ENCODE measurements at regions not wholly inside any gene's neighbourhood (a gene's known extent, or its start where the extent isn't known, plus 50 kb on each side); places are given as distances from the start of the nearest gene placed in this dataset.

DNA sequence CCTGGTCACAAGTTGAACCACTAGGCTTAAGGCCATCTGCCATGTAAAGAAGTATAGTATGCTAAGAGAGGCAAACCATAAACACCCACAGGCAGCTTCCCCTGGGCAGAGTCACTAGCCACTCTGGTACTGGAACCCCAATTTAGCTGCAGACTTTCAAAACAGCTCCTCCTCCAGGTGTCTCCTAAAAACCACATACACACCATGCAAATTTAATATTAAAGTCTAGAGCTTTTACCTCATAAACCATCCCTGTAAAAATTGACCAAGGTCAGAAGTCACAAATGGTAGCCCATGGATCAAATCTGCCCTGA lies 99.1 kb upstream of the STT3B start:
- TF ChIP-seq, protein P1, sequence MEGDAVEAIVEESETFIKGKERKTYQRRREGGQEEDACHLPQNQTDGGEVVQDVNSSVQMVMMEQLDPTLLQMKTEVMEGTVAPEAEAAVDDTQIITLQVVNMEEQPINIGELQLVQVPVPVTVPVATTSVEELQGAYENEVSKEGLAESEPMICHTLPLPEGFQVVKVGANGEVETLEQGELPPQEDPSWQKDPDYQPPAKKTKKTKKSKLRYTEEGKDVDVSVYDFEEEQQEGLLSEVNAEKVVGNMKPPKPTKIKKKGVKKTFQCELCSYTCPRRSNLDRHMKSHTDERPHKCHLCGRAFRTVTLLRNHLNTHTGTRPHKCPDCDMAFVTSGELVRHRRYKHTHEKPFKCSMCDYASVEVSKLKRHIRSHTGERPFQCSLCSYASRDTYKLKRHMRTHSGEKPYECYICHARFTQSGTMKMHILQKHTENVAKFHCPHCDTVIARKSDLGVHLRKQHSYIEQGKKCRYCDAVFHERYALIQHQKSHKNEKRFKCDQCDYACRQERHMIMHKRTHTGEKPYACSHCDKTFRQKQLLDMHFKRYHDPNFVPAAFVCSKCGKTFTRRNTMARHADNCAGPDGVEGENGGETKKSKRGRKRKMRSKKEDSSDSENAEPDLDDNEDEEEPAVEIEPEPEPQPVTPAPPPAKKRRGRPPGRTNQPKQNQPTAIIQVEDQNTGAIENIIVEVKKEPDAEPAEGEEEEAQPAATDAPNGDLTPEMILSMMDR (conservative IDR thresholded peaks at IDR 0.05): no peak
- no peaks in the 10 kb centered on the region for H3K4me1 Mint-ChIP-seq
- peaks cover 4% of the 10 kb centered on the region for H3K36me3 Mint-ChIP-seq (ENCODE audit: low read depth)
- no peak overlapping the region for H3K4me3 Mint-ChIP-seq
- no peak overlapping the region for H3K27ac Mint-ChIP-seq (ENCODE audit: unreplicated experiment)
- no peaks in the 10 kb centered on the region for H3K27me3 Mint-ChIP-seq (ENCODE audit: low read depth)
- peaks cover 25% of the 10 kb centered on the region for H3K9me3 Mint-ChIP-seq
- DNase-seq (ENCODE audit: low read depth, low spot score): no peak

DNA sequence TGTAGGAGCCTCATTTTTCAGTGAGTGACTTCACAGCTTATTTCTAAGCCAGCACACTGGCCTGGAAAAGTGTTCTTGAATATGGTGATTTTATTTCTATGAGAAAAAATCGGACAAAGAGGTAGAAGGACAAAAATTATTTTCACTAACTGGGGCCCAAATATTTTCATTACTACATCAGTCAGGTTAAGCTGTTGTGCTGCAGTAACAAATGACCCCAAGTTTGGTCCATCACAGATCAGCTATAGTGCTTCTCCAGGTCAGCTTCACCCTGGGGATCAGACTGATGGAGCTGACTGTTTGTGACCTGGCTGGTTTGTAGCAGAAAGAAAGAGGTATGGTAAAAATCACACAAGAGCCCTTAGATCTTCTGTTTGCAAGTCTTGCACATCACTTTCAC lies 97.9 kb upstream of the STT3B start:
- Mint-ChIP-seq H3K9me3 (peaks cover 23% of the 10 kb centered on the region), H3K4me1 (peaks cover 5% of the 10 kb centered on the region), H3K27ac (ENCODE audit: unreplicated experiment) (no peak overlapping the region), H3K27me3 (ENCODE audit: low read depth) (no peaks in the 10 kb centered on the region), H3K4me3 (no peak overlapping the region), H3K36me3 (ENCODE audit: low read depth) (peaks cover 4% of the 10 kb centered on the region)
- TF ChIP-seq, protein P1 (conservative IDR thresholded peaks at IDR 0.05): no peak
- no peak for DNase-seq (ENCODE audit: low read depth, low spot score)

DNA sequence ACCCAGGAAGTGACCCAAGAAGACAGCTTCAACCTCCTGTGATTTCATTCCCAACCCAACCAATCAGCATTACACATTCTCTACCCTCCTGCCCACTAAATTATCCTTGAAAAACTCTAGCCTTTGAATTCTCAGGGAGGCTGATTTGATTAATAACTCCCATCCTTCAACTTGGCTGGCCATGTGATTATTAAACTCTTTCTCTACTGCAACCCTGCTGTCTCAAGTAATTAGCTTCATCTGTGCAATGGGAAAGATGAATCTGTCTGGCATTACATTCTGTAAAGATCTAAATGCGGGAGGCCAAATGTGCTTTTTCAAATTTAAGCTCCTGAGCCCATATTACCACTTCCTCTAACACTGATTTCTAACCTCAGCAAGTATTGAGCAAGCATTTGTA lies 95.9 kb upstream of the STT3B start:
- Mint-ChIP-seq H3K27me3 (ENCODE audit: low read depth) (no peaks in the 10 kb centered on the region), H3K4me3 (no peak overlapping the region), H3K9me3 (peaks cover 23% of the 10 kb centered on the region), H3K4me1 (peaks cover 16% of the 10 kb centered on the region), H3K36me3 (ENCODE audit: low read depth) (peaks cover 4% of the 10 kb centered on the region), H3K27ac (ENCODE audit: unreplicated experiment) (no peak overlapping the region)
- no peak for DNase-seq (ENCODE audit: low read depth, low spot score)
- TF ChIP-seq, protein P1 (conservative IDR thresholded peaks at IDR 0.05): no peak

DNA sequence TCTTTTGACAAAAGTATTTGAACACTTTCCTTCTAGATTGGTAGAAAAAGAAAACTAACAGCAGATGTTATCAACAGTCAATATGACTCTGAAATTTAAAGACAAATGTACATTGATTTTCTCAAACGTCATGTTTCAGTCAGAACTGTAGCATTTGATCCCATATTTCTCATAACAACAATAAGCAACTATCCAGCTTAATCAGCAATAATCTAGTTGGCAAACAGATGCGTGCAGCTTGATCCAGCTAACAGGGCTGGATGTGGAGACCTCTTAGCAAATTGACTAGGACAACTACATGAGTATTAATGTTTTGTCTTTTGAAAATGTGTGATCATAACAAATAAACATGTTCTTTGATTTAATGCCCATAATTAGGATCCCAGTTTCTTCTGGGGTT lies 94.0 kb upstream of the STT3B start:
- no peak overlapping the region for H3K27ac Mint-ChIP-seq (ENCODE audit: unreplicated experiment)
- H3K4me3 Mint-ChIP-seq: no peak overlapping the region
- no peaks in the 10 kb centered on the region for H3K27me3 Mint-ChIP-seq (ENCODE audit: low read depth)
- H3K9me3 Mint-ChIP-seq: peaks cover 23% of the 10 kb centered on the region
- H3K4me1 Mint-ChIP-seq: peaks cover 16% of the 10 kb centered on the region
- no peak for DNase-seq (ENCODE audit: low read depth, low spot score)
- peaks cover 4% of the 10 kb centered on the region for H3K36me3 Mint-ChIP-seq (ENCODE audit: low read depth)
- TF ChIP-seq, protein P1 (conservative IDR thresholded peaks at IDR 0.05): no peak

DNA sequence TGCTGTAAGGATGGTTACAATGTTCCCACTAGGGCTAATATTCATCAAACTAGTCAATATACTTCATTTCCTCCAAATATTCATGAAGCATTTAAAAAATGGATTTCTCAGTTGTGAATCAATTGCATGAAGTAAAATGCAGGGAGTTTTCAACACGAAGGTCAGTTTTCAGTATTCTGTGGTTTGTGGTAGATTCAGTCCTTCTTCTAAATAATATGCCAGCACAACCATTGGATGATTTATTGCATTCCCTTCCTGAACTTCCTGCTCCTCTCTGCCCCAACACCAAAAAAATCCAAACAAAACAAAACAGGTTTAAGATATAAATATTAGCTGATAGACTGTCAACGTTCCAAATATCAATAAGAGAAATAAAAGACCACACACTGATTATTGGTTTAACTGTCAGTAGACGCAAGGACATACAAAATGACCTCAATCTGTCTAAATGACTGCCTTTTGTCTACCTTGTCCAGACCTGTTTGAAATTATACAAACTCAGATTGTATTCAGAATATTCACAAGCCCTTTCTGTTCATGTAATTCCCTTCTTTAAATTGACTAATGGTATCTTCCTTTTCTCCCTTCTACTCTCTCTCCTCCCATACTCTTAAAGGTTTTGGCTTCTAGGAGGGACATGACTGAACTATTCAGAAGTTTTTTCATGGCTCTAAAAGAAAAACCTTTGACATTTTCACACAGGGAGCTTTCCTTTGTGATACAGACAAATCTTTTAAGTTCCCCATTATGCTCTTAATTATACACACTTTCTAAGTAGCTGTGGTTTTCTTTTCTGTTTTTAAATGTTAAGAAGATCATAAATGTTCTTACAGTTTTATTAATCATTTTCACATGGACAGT lies 92.6 kb upstream of the STT3B start:
- Mint-ChIP-seq H3K27me3 (ENCODE audit: low read depth) (no peaks in the 10 kb centered on the region), H3K36me3 (ENCODE audit: low read depth) (peaks cover 3% of the 10 kb centered on the region), H3K4me1 (peaks cover 16% of the 10 kb centered on the region), H3K9me3 (peaks cover 21% of the 10 kb centered on the region), H3K27ac (ENCODE audit: unreplicated experiment) (no peak overlapping the region), H3K4me3 (no peak overlapping the region)
- TF ChIP-seq, protein P1 (conservative IDR thresholded peaks at IDR 0.05): no peak
- no peak for DNase-seq (ENCODE audit: low read depth, low spot score)

All from neural crest cell (in vitro differentiated cells).